ENCODE measurements at regions not wholly inside any gene's neighbourhood (a gene's known extent, or its start where the extent isn't known, plus 50 kb on each side); places are given as distances from the start of the nearest gene placed in this dataset.

DNA sequence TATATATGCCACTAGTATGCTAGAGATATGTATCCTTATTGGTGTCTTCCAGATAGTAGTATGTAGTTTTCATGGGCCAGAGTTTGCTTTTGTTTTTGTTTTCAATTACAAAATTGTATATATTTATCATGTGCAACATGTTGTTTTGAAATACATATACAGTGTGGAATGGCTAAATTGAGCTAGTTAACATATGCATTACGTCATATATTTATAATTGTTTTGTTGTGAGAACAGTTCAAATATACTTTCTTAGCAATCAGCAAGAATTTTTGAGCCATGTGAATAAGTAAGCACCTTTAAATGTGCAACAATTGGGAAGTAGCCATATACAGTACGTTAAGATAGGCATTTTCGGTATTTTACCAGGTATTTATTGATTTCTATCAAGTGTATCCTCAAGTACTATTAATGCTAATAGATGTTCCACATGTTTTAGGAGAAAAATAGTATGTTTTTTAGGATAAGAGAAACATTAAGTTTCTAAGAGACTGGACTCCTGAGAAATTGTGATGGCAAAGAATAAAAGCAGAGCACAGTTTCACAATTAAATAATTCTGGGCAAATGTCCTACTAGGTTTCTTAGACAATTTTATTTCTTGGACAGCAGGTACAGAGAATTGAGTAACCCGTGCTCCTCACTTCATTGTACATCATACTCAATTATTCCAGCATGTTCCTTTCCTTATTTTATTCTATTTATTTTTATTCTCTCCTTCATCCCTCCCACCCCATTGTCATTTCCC, 60.5 kb upstream of the SLC5A12 start:
- Histone ChIP-seq H3K79me2 (ENCODE audit: insufficient read depth, low read length) (no peaks in the 10 kb centered on the region), H3K36me3 (ENCODE audit: insufficient read depth, low read length) (no peaks in the 10 kb centered on the region), H2AFZ (ENCODE audit: low read depth, low read length) (no peak overlapping the region), H3K4me3 (ENCODE audit: insufficient read depth, low read depth, low read length) (no peak overlapping the region), H3K27me3 (ENCODE audit: insufficient read depth, low read length) (no peaks in the 10 kb centered on the region), H3K9ac (ENCODE audit: low read length) (no peak overlapping the region), H3K9me3 (ENCODE audit: insufficient read depth, low read depth, low read length) (peaks cover 7% of the 10 kb centered on the region), H3K27ac (ENCODE audit: low read depth, low read length) (no peak overlapping the region), H4K20me1 (ENCODE audit: insufficient read depth, low read length) (no peaks in the 10 kb centered on the region), H3K4me1 (ENCODE audit: insufficient read depth, low read length) (peaks cover 4% of the 10 kb centered on the region), H3K4me2 (ENCODE audit: low read length) (no peak overlapping the region)
- H3K4me1 Mint-ChIP-seq (ENCODE audit: low read depth, unreplicated experiment) = peaks cover 15% of the 10 kb centered on the region
- no peaks in the 10 kb centered on the region for H3K27me3 Mint-ChIP-seq (ENCODE audit: low read depth, unreplicated experiment)
- FAIRE-seq (no peak), DNase-seq (ENCODE audit: low read depth) (no peak)
- H3K9me3 Mint-ChIP-seq (ENCODE audit: unreplicated experiment) = peaks cover 19% of the 10 kb centered on the region
- TF ChIP-seq EZH2 (IDR thresholded peaks at IDR 0.05; ENCODE audit: insufficient read depth, low read length) = no peak
- TF ChIP-seq, protein P1, sequence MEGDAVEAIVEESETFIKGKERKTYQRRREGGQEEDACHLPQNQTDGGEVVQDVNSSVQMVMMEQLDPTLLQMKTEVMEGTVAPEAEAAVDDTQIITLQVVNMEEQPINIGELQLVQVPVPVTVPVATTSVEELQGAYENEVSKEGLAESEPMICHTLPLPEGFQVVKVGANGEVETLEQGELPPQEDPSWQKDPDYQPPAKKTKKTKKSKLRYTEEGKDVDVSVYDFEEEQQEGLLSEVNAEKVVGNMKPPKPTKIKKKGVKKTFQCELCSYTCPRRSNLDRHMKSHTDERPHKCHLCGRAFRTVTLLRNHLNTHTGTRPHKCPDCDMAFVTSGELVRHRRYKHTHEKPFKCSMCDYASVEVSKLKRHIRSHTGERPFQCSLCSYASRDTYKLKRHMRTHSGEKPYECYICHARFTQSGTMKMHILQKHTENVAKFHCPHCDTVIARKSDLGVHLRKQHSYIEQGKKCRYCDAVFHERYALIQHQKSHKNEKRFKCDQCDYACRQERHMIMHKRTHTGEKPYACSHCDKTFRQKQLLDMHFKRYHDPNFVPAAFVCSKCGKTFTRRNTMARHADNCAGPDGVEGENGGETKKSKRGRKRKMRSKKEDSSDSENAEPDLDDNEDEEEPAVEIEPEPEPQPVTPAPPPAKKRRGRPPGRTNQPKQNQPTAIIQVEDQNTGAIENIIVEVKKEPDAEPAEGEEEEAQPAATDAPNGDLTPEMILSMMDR (IDR thresholded peaks at IDR 0.05; ENCODE audit: insufficient read depth, low read depth, low read length) = no peak
- no peak overlapping the region for H3K27ac Mint-ChIP-seq (ENCODE audit: unreplicated experiment)
- H3K4me3 Mint-ChIP-seq (ENCODE audit: unreplicated experiment) = no peak overlapping the region
- no peaks in the 10 kb centered on the region for H3K36me3 Mint-ChIP-seq (ENCODE audit: low read depth, unreplicated experiment)

DNA sequence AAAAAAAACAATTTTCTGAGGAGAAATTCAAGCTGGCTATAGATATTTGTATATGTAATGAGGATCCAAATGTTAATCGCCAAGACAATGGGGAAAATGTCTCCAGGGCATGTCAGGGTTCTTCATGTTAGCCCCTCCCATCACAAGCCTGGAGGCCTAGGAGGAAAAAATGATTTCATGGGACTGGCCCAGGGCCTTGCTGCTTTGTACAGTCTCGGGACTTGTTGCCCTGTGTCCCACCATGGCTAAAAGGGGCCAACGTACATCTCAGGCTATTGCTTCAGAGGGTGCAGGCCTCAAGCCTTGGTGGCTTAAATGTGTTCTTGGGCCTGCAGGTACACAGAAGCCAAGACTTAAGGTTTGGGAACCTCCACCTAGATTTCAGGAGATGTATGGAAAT, 62.1 kb upstream of the SLC5A12 start:
- H3K27me3 ChIP-seq (ENCODE audit: insufficient read depth, low read length) = no peaks in the 10 kb centered on the region
- no peak for FAIRE-seq
- H3K36me3 Mint-ChIP-seq (ENCODE audit: low read depth, unreplicated experiment) = no peaks in the 10 kb centered on the region

More for the DNA sequence above, 62.1 kb upstream of the SLC5A12 start:
- Mint-ChIP-seq H3K27ac (ENCODE audit: unreplicated experiment) (no peak overlapping the region), H3K4me3 (ENCODE audit: unreplicated experiment) (no peak overlapping the region), H3K27me3 (ENCODE audit: low read depth, unreplicated experiment) (no peaks in the 10 kb centered on the region), H3K4me1 (ENCODE audit: low read depth, unreplicated experiment) (peaks cover 15% of the 10 kb centered on the region), H3K9me3 (ENCODE audit: unreplicated experiment) (peaks cover 19% of the 10 kb centered on the region)
- H3K9ac ChIP-seq (ENCODE audit: low read length) = no peak overlapping the region
- H3K36me3 ChIP-seq (ENCODE audit: insufficient read depth, low read length) = no peaks in the 10 kb centered on the region
- H3K4me3 ChIP-seq (ENCODE audit: insufficient read depth, low read depth, low read length) = no peak overlapping the region
- no peak overlapping the region for H2AFZ ChIP-seq (ENCODE audit: low read depth, low read length)
- H4K20me1 ChIP-seq (ENCODE audit: insufficient read depth, low read length) = no peaks in the 10 kb centered on the region
- no peaks in the 10 kb centered on the region for H3K79me2 ChIP-seq (ENCODE audit: insufficient read depth, low read length)
- no peak overlapping the region for H3K27ac ChIP-seq (ENCODE audit: low read depth, low read length)
- DNase-seq (ENCODE audit: low read depth) = no peak
- no peaks in the 10 kb centered on the region for H3K4me1 ChIP-seq (ENCODE audit: insufficient read depth, low read length)
- peaks cover 7% of the 10 kb centered on the region for H3K9me3 ChIP-seq (ENCODE audit: insufficient read depth, low read depth, low read length)
- TF ChIP-seq, protein P1 (IDR thresholded peaks at IDR 0.05; ENCODE audit: insufficient read depth, low read depth, low read length) = no peak
- no peak for TF ChIP-seq EZH2 (IDR thresholded peaks at IDR 0.05; ENCODE audit: insufficient read depth, low read length)
- no peak overlapping the region for H3K4me2 ChIP-seq (ENCODE audit: low read length)

All from astrocyte (in vitro differentiated cells and primary cell).